B cell (primary cell): ENCODE measurements at regions not wholly inside any gene's neighbourhood (a gene's known extent, or its start where the extent isn't known, plus 50 kb on each side); places are given as distances from the start of the nearest gene placed in this dataset.

Source experiments
- ATAC-seq: fragments of 200-7000 bp; cut with Tn5 transposase; one replicate; pipeline ENCODE4 v1.10.0; 2021; ENCODE audit warnings: low read depth, mild to moderate bottlenecking, moderate number of reproducible peaks, moderate library complexity
- CTCF ChIA-PET: fragments of 350-600 bp; sonication (Branson Sonifier 250); formaldehyde crosslinking; loops from one replicate; lab custom pipeline; 2021; ENCODE audit warnings: antibody characterized with exemption, inconsistent platforms; lab: Charles Lee
- POLR2A ChIA-PET: fragments of 350-600 bp; sonication (Branson Sonifier 250); formaldehyde crosslinking; loops from one replicate; lab custom pipeline; 2021; ENCODE audit warnings: antibody characterized with exemption; lab: Charles Lee
- DNase-seq: peaks from one replicate; pipeline ENCODE4 v3.0.0; 2013
- H2AFZ ChIP-seq: 2 replicates; pipeline ENCODE4 v1.6.1; 2012; ENCODE audit warnings: mild to moderate bottlenecking, low read depth, low read length; ENCODE audit not compliant: insufficient read depth, poor library complexity, severe bottlenecking
- H3K27ac ChIP-seq, 2 donors: 1 replicate in 1 of 2; 2 replicates in 1 of 2; pipeline ENCODE4 v1.5.1; 2012 to 2013; ENCODE audit warnings: low read length in 2 of 2, mild to moderate bottlenecking in 2 of 2, moderate library complexity in 1 of 2
- H3K27me3 ChIP-seq, 4 experiments: fragments of 200-600 bp in 1 of 4; sonication (generic) in 1 of 4; replicated peaks in 1 of 4; 1 replicate in 2 of 4; 2 replicates in 2 of 4; pipeline versions ENCODE4 v1.6.1 to v1.7.0; 2013 to 2016; ENCODE audit warnings: low read length in 3 of 4, mild to moderate bottlenecking in 2 of 4, mixed read lengths in 1 of 4, moderate library complexity in 1 of 4; ENCODE audit not compliant: insufficient read depth in 4 of 4, control insufficient read depth in 3 of 4; ENCODE audit errors: control extremely low read depth in 1 of 4
- H3K36me3 ChIP-seq, 2 experiments: replicated peaks in 1 of 2; 1 replicate in 1 of 2; 2 replicates in 1 of 2; pipeline versions ENCODE4 v1.6.1 to v1.7.1; 2013; ENCODE audit warnings: low read length in 1 of 2; ENCODE audit not compliant: insufficient read depth in 2 of 2, control insufficient read depth in 1 of 2; ENCODE audit errors: control extremely low read depth in 1 of 2, extremely low read depth in 1 of 2
- H3K4me1 ChIP-seq, 2 donors: fragments of 200-600 bp in 1 of 2; sonication (generic) in 1 of 2; 1 replicate in 1 of 2; 2 replicates in 1 of 2; pipeline versions ENCODE4 v1.5.1 to v1.6.1; 2013 to 2017; ENCODE audit warnings: low read length in 2 of 2; ENCODE audit not compliant: control insufficient read depth in 2 of 2, insufficient read depth in 2 of 2
- H3K4me2 ChIP-seq: replicated peaks from 2 replicates; pipeline ENCODE3; 2012; ENCODE audit warnings: mild to moderate bottlenecking, low read depth, low read length; ENCODE audit not compliant: poor library complexity, severe bottlenecking
- H3K4me3 ChIP-seq, 5 experiments: fragments of 200-600 bp in 1 of 5; sonication (generic) in 1 of 5; 1 replicate in 3 of 5; 2 replicates in 2 of 5; pipeline versions ENCODE4 v1.5.1 to v1.7.0; 2011 to 2016; ENCODE audit warnings: low read length in 4 of 5, mild to moderate bottlenecking in 4 of 5, low read depth in 2 of 5, control low read depth in 1 of 5, moderate library complexity in 1 of 5; ENCODE audit not compliant: insufficient read depth in 1 of 5; ENCODE audit errors: control extremely low read depth in 1 of 5, extremely low read depth in 1 of 5
- H3K79me2 ChIP-seq: fragments of 200-600 bp; sonication (generic); one replicate; pipeline ENCODE4 v1.6.0; 2016; ENCODE audit warnings: low read length; ENCODE audit not compliant: control insufficient read depth, insufficient read depth
- H3K9ac ChIP-seq: fragments of 200-600 bp; sonication (generic); 2 replicates; pipeline ENCODE4 v1.6.1; 2017; ENCODE audit warnings: mild to moderate bottlenecking, low read length, moderate library complexity
- H3K9me3 ChIP-seq, 3 donors: one replicate each; pipeline versions ENCODE4 v1.6.1 to v1.7.1; 2013; ENCODE audit warnings: low read length in 2 of 3; ENCODE audit not compliant: control insufficient read depth in 2 of 3, insufficient read depth in 1 of 3; ENCODE audit errors: control extremely low read depth in 1 of 3
- H4K20me1 ChIP-seq: 2 replicates; pipeline ENCODE4 v1.6.0; 2012; ENCODE audit warnings: mild to moderate bottlenecking, low read length; ENCODE audit not compliant: insufficient read depth, control insufficient read depth, poor library complexity, severe bottlenecking
- H3K27ac Mint-ChIP-seq: one replicate; pipeline ENCODE4 v1.8.0; 2021; ENCODE audit warnings: mixed read lengths
- H3K27me3 Mint-ChIP-seq: one replicate; pipeline ENCODE4 v1.8.0; 2021; ENCODE audit warnings: mixed read lengths
- H3K4me1 Mint-ChIP-seq: one replicate; pipeline ENCODE4 v1.8.0; 2021; ENCODE audit warnings: mixed read lengths
- H3K4me3 Mint-ChIP-seq: one replicate; pipeline ENCODE4 v1.8.0; 2021; ENCODE audit warnings: mixed read lengths
- H3K9me3 Mint-ChIP-seq: one replicate; pipeline ENCODE4 v1.8.0; 2022; ENCODE audit warnings: mixed read lengths; ENCODE audit not compliant: insufficient read depth
- EZH2 ChIP-seq: IDR thresholded peaks from 2 replicates; pipeline ENCODE4 v1.6.1; 2012; ENCODE audit warnings: borderline replicate concordance, low read depth, mild to moderate bottlenecking, moderate library complexity, low read length; ENCODE audit not compliant: insufficient read depth, poor library complexity, severe bottlenecking
- WGBS: methylation state at CpG from one replicate; pipeline ENCODE4 v1.1.5; 2013; ENCODE audit warnings: missing lambda C conversion rate; ENCODE audit not compliant: insufficient coverage; 5-methylcytosine and 5-hydroxymethylcytosine counted together
- intact Hi-C: fragments of 100-400 bp; cut with micrococcal nuclease; formaldehyde crosslinking; loops from one replicate; pipeline ENCODE4 v1.10.0; 2022
- TF ChIP-seq, protein P1 (sequence below): fragments of 200-600 bp; IDR thresholded peaks from one replicate; pipeline ENCODE4 v1.8.0; 2022; ENCODE audit warnings: antibody characterized with exemption, mild to moderate bottlenecking

DNA sequence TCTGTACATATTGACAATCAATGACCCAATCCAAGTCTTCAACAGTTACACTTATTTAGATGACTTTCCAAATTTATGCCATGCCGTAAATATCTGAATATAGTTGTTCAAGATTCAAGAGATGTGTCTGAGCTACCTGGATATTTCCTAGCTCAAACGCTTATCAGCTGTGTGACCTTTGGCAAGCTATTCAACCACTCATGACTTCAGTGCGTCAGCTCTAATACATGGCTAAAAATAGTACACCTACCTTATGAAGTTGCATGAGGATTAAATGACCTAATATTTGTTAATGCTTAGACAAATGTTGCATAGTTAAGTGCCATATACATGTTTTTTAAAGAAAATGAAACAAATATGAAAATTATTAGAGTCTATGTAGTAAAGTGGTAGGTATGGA is 704.1 kb downstream of the OLFM4 start:
- H3K27ac ChIP-seq: no peak overlapping the region
- H4K20me1 ChIP-seq: no peaks in the 10 kb centered on the region
- WGBS: 100% methylated on average over 1 of the region's 3 CpGs
- Mint-ChIP-seq H3K4me3 (no peak overlapping the region), H3K9me3 (no peaks in the 10 kb centered on the region), H3K4me1 (no peaks in the 10 kb centered on the region), H3K27ac (no peak overlapping the region), H3K27me3 (no peaks in the 10 kb centered on the region)
- no peak overlapping the region for H2AFZ ChIP-seq
- no peaks in the 10 kb centered on the region for H3K27me3 ChIP-seq
- ChIA-PET CTCF (no interaction called here), POLR2A (no interaction called here)
- ATAC-seq (no peak), DNase-seq (no peak)
- TF ChIP-seq EZH2: no peak
- TF ChIP-seq, protein P1, sequence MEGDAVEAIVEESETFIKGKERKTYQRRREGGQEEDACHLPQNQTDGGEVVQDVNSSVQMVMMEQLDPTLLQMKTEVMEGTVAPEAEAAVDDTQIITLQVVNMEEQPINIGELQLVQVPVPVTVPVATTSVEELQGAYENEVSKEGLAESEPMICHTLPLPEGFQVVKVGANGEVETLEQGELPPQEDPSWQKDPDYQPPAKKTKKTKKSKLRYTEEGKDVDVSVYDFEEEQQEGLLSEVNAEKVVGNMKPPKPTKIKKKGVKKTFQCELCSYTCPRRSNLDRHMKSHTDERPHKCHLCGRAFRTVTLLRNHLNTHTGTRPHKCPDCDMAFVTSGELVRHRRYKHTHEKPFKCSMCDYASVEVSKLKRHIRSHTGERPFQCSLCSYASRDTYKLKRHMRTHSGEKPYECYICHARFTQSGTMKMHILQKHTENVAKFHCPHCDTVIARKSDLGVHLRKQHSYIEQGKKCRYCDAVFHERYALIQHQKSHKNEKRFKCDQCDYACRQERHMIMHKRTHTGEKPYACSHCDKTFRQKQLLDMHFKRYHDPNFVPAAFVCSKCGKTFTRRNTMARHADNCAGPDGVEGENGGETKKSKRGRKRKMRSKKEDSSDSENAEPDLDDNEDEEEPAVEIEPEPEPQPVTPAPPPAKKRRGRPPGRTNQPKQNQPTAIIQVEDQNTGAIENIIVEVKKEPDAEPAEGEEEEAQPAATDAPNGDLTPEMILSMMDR: no peak
- no peaks in the 10 kb centered on the region for H3K4me1 ChIP-seq
- no peak overlapping the region for H3K4me3 ChIP-seq
- intact Hi-C loops: no loop called here
- no peaks in the 10 kb centered on the region for H3K9me3 ChIP-seq
- no peaks in the 10 kb centered on the region for H3K36me3 ChIP-seq
- no peak overlapping the region for H3K4me2 ChIP-seq
- H3K79me2 ChIP-seq: no peaks in the 10 kb centered on the region
- H3K9ac ChIP-seq: no peak overlapping the region

DNA sequence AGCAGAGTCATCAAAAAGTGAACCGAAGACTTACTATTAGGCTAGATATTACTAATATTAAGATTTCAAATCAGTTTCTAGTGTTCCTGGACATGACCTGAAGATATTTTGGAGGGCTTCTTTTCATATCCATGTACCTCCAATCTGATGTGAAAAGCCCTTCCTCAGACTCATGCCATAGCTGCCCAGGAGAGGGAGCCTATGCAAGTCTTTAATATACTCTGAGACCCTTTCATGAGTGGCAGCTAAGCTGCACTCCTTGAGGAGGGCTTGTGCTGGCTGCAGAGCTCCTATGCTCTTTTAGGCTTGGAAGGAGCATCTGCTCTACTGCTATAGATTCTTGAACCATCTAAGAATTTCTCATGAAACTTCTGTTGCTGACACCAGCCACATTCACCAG is 715.3 kb downstream of the OLFM4 start:
- Mint-ChIP-seq H3K27me3 (no peaks in the 10 kb centered on the region), H3K4me1 (no peaks in the 10 kb centered on the region), H3K4me3 (no peak overlapping the region), H3K9me3 (peaks cover 3% of the 10 kb centered on the region), H3K27ac (no peak overlapping the region)
- H3K9me3 ChIP-seq: no peaks in the 10 kb centered on the region
- DNase-seq (no peak), ATAC-seq (no peak)
- no peaks in the 10 kb centered on the region for H3K36me3 ChIP-seq
- H3K4me2 ChIP-seq: no peak overlapping the region
- POLR2A ChIA-PET: no interaction called here
- H3K4me3 ChIP-seq: no peak overlapping the region
- no peak for TF ChIP-seq EZH2
- no peaks in the 10 kb centered on the region for H3K79me2 ChIP-seq
- no CpG with 5 or more reads among the region's 1 CpG for WGBS
- H3K4me1 ChIP-seq: no peaks in the 10 kb centered on the region
- no peaks in the 10 kb centered on the region for H3K27me3 ChIP-seq
- H4K20me1 ChIP-seq: no peaks in the 10 kb centered on the region
- H3K9ac ChIP-seq: no peak overlapping the region
- CTCF ChIA-PET: no interaction called here
- intact Hi-C loops: no loop called here
- H2AFZ ChIP-seq: no peak overlapping the region
- H3K27ac ChIP-seq: no peak overlapping the region
